ENCODE measurements at regions not wholly inside any gene's neighbourhood (a gene's known extent, or its start where the extent isn't known, plus 50 kb on each side); places are given as distances from the start of the nearest gene placed in this dataset.
A peak's percentile ranks its signal among the peaks of the same experiment; 100 is the strongest.
"Not testable (repeated sequence)": the region's sequence is repeated elsewhere in the genome, so short reads cannot be mapped to it uniquely, and the experiment has no call there.

DNA sequence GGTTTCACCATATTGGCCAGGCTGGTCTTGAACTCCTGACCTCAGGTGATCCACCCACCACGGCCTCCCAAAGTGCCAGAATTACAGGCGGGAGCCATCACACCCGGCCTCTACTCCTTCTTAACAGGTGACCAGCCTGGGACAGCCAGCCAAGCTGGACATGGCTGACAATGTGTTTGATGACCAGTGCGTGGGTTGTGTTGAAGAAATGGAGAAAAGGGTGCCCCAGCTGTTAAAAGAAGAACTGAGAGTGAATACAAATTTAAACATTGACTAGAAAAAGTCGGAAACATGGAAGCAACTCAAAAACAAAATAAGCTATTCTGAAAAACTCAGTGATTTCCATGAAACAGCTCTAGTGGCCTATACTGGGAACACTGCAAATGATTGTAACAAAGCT is 86.5 kb upstream of the CLPB start:
- TF ChIP-seq, protein P1, sequence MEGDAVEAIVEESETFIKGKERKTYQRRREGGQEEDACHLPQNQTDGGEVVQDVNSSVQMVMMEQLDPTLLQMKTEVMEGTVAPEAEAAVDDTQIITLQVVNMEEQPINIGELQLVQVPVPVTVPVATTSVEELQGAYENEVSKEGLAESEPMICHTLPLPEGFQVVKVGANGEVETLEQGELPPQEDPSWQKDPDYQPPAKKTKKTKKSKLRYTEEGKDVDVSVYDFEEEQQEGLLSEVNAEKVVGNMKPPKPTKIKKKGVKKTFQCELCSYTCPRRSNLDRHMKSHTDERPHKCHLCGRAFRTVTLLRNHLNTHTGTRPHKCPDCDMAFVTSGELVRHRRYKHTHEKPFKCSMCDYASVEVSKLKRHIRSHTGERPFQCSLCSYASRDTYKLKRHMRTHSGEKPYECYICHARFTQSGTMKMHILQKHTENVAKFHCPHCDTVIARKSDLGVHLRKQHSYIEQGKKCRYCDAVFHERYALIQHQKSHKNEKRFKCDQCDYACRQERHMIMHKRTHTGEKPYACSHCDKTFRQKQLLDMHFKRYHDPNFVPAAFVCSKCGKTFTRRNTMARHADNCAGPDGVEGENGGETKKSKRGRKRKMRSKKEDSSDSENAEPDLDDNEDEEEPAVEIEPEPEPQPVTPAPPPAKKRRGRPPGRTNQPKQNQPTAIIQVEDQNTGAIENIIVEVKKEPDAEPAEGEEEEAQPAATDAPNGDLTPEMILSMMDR (IDR thresholded peaks at IDR 0.05), result no peak
- TF ChIP-seq POLR2AphosphoS5 (IDR thresholded peaks at IDR 0.05), result no peak
- 83% methylated on average over 5 of the region's 5 CpGs for WGBS
- H3K4me3 ChIP-seq, result no peak overlapping the region
- no peaks in the 10 kb centered on the region for H3K27me3 ChIP-seq
- H3K9me3 ChIP-seq, result no peaks in the 10 kb centered on the region
- no peaks in the 10 kb centered on the region for H3K4me1 ChIP-seq
- DNase-seq (ENCODE audit: low spot score in 2 of 2), result no peak
- no peaks in the 10 kb centered on the region for H3K36me3 ChIP-seq
- no peak overlapping the region for H3K27ac ChIP-seq

DNA sequence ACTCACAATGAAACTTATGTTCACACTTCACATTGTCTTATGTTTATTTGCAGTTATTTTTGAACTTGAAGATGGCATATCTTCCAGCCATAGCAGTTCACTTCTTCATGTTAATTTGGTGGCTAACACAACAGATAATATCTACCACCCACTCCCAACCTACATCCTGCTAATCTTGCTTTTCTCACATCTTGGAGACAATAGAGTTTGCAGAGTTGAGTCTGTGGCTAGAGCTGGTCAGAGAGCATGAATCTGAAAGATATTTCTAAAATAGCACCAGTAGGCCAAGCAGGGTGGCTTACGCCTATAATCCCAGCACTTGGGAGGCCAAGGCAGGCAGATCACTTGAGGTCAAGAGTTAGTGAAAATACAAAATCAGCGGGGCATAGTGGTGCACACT is 85.6 kb upstream of the CLPB start:
- H3K27me3 ChIP-seq; H3K9me3 ChIP-seq; H3K4me1 ChIP-seq; DNase-seq (ENCODE audit: low spot score in 2 of 2); H3K27ac ChIP-seq; H3K4me3 ChIP-seq; H3K36me3 ChIP-seq: not testable (repeated sequence)
- WGBS, result 85% methylated on average over 2 of the region's 2 CpGs

DNA sequence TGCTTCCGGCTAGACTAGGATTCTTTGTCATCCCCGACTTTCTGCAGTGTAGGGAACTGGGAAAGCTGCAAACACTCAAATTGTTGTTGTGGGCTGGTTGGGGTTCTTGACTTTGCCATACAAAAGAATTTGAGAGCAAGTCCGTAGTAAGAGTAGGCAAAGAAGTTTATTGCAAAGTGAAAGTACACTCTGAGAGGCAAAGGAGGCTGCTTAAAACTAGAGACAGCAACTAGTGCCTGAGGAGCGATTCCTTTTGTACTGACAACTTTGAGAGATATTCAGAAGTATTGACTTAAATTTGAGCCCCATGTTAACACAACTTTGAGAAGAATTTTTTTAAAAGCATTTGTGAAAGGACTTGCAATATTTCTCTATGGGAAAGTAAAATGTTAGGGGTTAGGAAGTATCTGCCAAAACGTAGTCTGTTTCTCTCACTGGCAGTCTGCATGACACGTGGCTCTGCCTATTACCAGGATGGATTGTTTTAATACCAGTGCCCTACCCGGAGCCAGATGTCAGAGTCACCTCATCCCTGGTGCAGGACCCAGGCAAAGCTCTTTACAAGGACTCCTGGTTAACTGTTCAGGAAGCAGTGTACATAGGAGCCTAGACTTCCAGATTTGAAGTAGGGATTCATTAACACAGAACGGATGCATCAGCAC is 85.0 kb upstream of the CLPB start:
- peak overlapping the region; percentile 25 for H3K4me3 ChIP-seq
- no peak for DNase-seq (ENCODE audit: low spot score in 2 of 2)
- no peaks in the 10 kb centered on the region for H3K9me3 ChIP-seq
- TF ChIP-seq EP300 (IDR thresholded peaks at IDR 0.05) (no peak), POLR2AphosphoS5 (IDR thresholded peaks at IDR 0.05) (no peak), POLR2A (IDR thresholded peaks at IDR 0.05) (no peak)
- TF ChIP-seq, protein P1 (IDR thresholded peaks at IDR 0.05), result no peak
- 27% methylated on average over 8 of the region's 8 CpGs for WGBS
- H3K36me3 ChIP-seq, result no peaks in the 10 kb centered on the region
- no peaks in the 10 kb centered on the region for H3K4me1 ChIP-seq
- H3K27ac ChIP-seq, result no peak overlapping the region
- no peaks in the 10 kb centered on the region for H3K27me3 ChIP-seq

DNA sequence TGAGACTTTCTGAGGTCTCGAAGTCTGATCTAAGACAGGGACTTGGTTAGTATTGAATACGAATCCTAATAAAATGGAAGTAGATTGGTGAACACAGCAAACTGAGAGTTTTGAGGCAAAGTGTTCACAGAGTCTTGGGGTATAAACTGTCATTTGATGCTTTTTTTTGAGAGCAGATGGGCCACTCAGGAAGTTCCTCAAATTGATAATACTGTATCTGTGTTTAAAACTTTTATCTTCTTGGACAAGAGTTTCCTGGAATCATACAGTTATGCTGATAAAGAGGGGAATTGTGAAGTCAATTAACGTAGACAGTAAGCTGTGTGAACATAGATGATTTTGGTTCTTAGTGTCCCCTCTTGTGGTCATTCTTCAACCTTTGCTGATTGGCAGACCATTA is 80.0 kb upstream of the CLPB start:
- DNase-seq (ENCODE audit: low spot score in 2 of 2), result no peak
- Histone ChIP-seq H3K4me1 (no peaks in the 10 kb centered on the region), H3K9me3 (peaks cover 8% of the 10 kb centered on the region), H3K27me3 (no peaks in the 10 kb centered on the region), H3K36me3 (no peaks in the 10 kb centered on the region), H3K4me3 (no peak overlapping the region), H3K27ac (no peak overlapping the region)
- 97% methylated on average over 3 of the region's 3 CpGs for WGBS
- TF ChIP-seq POLR2AphosphoS5 (IDR thresholded peaks at IDR 0.05) (no peak), EP300 (IDR thresholded peaks at IDR 0.05) (no peak), POLR2A (IDR thresholded peaks at IDR 0.05) (no peak)
- TF ChIP-seq, protein P1 (IDR thresholded peaks at IDR 0.05), result no peak

DNA sequence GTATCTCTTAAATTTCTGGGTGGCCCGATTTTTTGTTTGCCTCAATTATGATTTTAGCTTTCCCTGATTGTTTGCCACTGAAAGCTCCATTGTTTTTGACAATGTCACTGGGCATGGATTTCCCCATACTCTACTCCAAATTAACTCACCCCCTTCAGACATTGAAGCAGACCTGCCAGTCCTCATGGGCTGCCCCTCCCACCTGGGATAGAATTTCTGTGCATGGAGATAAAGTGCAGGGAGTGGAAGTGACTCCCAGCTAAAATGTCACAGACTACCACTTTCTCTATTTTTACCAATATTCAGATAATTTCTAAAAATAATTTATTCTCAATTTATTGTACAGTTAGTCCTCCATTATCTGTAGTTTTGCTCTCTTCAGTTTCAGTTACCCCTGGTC is 79.1 kb upstream of the CLPB start:
- peaks cover 8% of the 10 kb centered on the region for H3K9me3 ChIP-seq
- no peaks in the 10 kb centered on the region for H3K27me3 ChIP-seq
- H3K4me3 ChIP-seq, result no peak overlapping the region
- TF ChIP-seq POLR2A (IDR thresholded peaks at IDR 0.05) (no peak), EP300 (IDR thresholded peaks at IDR 0.05) (no peak)
- TF ChIP-seq, protein P1 (IDR thresholded peaks at IDR 0.05), result no peak
- H3K4me1 ChIP-seq, result no peaks in the 10 kb centered on the region
- no peak overlapping the region for H3K27ac ChIP-seq
- 97% methylated on average over 1 of the region's 1 CpG for WGBS
- H3K36me3 ChIP-seq, result no peaks in the 10 kb centered on the region
- no peak for DNase-seq (ENCODE audit: low spot score in 2 of 2)

DNA sequence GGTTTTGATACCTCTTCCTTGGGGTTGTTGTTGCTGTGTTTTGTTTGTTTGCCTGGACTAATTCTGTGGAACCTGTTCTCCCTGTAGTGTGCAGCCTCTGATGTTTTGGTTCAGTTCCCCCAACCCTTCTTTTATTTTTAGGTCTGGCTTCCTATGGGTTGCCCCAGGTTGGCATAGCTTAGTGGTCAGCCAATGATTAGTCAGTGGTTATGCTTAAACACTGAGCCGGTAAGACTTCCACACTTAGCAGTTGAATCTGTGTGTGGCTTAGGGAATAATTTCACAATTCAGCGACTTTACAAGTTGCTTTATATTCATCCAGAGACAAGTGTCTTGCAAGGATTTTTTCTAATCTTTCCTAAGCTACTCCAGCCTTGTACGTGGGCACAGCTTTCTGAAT is 78.6 kb upstream of the CLPB start:
- no peak for TF ChIP-seq EP300 (IDR thresholded peaks at IDR 0.05)
- TF ChIP-seq POLR2AphosphoS5 (IDR thresholded peaks at IDR 0.05), result no peak
- TF ChIP-seq, protein P1 (IDR thresholded peaks at IDR 0.05), result no peak
- TF ChIP-seq POLR2A (IDR thresholded peaks at IDR 0.05), result no peak
- DNase-seq (ENCODE audit: low spot score in 2 of 2), result no peak
- Histone ChIP-seq H3K4me3 (no peak overlapping the region), H3K36me3 (no peaks in the 10 kb centered on the region), H3K27ac (no peak overlapping the region), H3K4me1 (no peaks in the 10 kb centered on the region), H3K9me3 (peaks cover 8% of the 10 kb centered on the region), H3K27me3 (no peaks in the 10 kb centered on the region)
- WGBS, result 86% methylated on average over 3 of the region's 3 CpGs

Measured in suprapubic skin (tissue), 4 donors.